Gastroesophageal sphincter (tissue), 4 donors: ENCODE measurements at regions not wholly inside any gene's neighbourhood (a gene's known extent, or its start where the extent isn't known, plus 50 kb on each side); places are given as distances from the start of the nearest gene placed in this dataset.

Source experiments
- ATAC-seq: fragments of 150-250 bp; one replicate; pipeline ENCODE4 v1.9.1; 2016; ENCODE audit warnings: mild to moderate bottlenecking, moderate library complexity
- H3K27ac ChIP-seq, 4 donors: fragments of 200-600 bp; sonication (generic) in 3 of 4; 1 replicate in 3 of 4; 2 replicates in 1 of 4; pipeline ENCODE4 v1.5.1; 2016 to 2019
- H3K27me3 ChIP-seq: fragments of 200-600 bp; sonication (generic); one replicate; pipeline ENCODE4 v1.5.1; 2019
- H3K36me3 ChIP-seq, 2 donors: fragments of 200-600 bp; sonication (generic); one replicate each; pipeline ENCODE4 v1.5.1; 2019; ENCODE audit warnings: control low read depth in 1 of 2
- H3K4me1 ChIP-seq, 3 donors: fragments of 200-600 bp; sonication (generic); 1 replicate in 2 of 3; 2 replicates in 1 of 3; pipeline ENCODE4 v1.5.1; 2016 to 2019; ENCODE audit warnings: control low read depth in 2 of 3
- H3K4me3 ChIP-seq, 2 donors: fragments of 200-600 bp; sonication (generic); one replicate each; pipeline ENCODE4 v1.5.1; 2019; ENCODE audit warnings: mild to moderate bottlenecking in 1 of 2, moderate library complexity in 1 of 2
- H3K9me3 ChIP-seq, 3 donors: fragments of 200-600 bp; sonication (generic); one replicate each; pipeline ENCODE4 v1.5.1; 2017 to 2019; ENCODE audit warnings: control low read depth in 2 of 3
- EP300 ChIP-seq: sonication (generic); formaldehyde crosslinking; IDR thresholded peaks from one replicate; pipeline ENCODE4 v1.6.1; 2017; ENCODE audit warnings: antibody characterized with exemption, mild to moderate bottlenecking
- POLR2A ChIP-seq, 2 donors: fragments of 450-650 bp; IDR thresholded peaks; one replicate each; pipeline ENCODE4 v1.6.1; 2017; ENCODE audit warnings: antibody characterized with exemption in 2 of 2, mild to moderate bottlenecking in 2 of 2, moderate library complexity in 1 of 2
- POLR2AphosphoS5 ChIP-seq: sonication (generic); formaldehyde crosslinking; IDR thresholded peaks from one replicate; pipeline ENCODE4 v1.6.1; 2017; ENCODE audit warnings: antibody characterized with exemption
- WGBS, 2 donors: methylation state at CpG; one replicate each; pipeline ENCODE4 v1.1.5; 2018; ENCODE audit warnings: low coverage in 1 of 2; 5-methylcytosine and 5-hydroxymethylcytosine counted together
- TF ChIP-seq, protein P1 (sequence below), 4 experiments: fragments of 200-600 bp in 2 of 4; fragments of 450-650 bp in 2 of 4; sonication (generic) in 1 of 4; IDR thresholded peaks; one replicate each; pipeline ENCODE4 v1.5.1; 2017 to 2019; ENCODE audit warnings: antibody characterized with exemption in 4 of 4, mild to moderate bottlenecking in 2 of 4, moderate library complexity in 2 of 4

DNA sequence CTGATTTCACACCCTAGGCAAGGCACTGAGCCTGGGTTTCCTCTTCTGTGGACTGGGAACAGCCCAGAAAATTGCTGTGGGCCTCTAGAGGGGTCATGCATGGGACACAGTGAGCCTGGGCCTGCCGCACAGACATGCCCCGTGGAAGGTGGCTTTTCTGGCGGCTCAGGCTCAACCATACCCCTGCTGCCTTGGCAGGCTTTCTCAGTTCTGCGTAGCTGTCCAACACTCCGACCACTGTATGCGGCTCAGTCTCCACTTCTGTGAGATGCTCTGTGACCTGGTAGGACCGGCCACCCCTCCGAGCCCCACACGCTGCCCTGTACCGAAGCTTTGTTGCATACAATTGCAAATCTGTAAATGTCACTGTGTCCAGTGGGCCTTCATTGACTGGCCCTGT lies 126.3 kb downstream of the UQCRFS1 start:
- TF ChIP-seq POLR2AphosphoS5 (no peak), EP300 (no peak), POLR2A (IDR thresholded peaks at IDR 0.05) (no peak)
- TF ChIP-seq, protein P1, sequence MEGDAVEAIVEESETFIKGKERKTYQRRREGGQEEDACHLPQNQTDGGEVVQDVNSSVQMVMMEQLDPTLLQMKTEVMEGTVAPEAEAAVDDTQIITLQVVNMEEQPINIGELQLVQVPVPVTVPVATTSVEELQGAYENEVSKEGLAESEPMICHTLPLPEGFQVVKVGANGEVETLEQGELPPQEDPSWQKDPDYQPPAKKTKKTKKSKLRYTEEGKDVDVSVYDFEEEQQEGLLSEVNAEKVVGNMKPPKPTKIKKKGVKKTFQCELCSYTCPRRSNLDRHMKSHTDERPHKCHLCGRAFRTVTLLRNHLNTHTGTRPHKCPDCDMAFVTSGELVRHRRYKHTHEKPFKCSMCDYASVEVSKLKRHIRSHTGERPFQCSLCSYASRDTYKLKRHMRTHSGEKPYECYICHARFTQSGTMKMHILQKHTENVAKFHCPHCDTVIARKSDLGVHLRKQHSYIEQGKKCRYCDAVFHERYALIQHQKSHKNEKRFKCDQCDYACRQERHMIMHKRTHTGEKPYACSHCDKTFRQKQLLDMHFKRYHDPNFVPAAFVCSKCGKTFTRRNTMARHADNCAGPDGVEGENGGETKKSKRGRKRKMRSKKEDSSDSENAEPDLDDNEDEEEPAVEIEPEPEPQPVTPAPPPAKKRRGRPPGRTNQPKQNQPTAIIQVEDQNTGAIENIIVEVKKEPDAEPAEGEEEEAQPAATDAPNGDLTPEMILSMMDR (IDR thresholded peaks at IDR 0.05), result no peak
- Histone ChIP-seq H3K9me3 (no peaks in the 10 kb centered on the region), H3K27me3 (peaks cover 34% of the 10 kb centered on the region), H3K4me1 (no peaks in the 10 kb centered on the region), H3K36me3 (no peaks in the 10 kb centered on the region), H3K27ac (no peak overlapping the region), H3K4me3 (no peak overlapping the region)
- no peak for ATAC-seq
- WGBS, 2 donors, result 94 to 100% methylated on average over 2 to 6 of the region's 10 CpGs

DNA sequence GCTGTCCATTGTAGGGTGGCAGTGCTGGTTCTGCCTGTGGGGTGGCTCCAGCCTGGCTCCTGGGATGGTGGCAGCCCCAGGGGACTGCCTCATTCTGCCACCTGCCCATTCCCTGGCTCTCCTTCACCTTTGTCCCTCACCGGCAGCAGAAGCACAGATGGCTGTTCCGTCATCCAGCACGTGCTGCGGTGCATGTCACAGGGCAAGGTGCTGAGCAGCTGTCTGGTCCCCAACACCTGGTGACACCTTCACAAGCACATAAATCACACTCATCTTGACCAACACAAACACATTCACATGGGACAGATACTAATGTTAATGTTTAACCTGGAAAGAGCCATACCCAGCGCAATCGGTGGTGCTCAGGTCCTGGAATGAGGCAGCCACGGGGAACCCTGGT lies 126.8 kb downstream of the UQCRFS1 start:
- Histone ChIP-seq H3K36me3 (no peaks in the 10 kb centered on the region), H3K27me3 (peaks cover 39% of the 10 kb centered on the region), H3K4me3 (no peak overlapping the region), H3K4me1 (no peaks in the 10 kb centered on the region), H3K27ac (no peak overlapping the region), H3K9me3 (no peaks in the 10 kb centered on the region)
- 93% methylated on average over 3 to 5 of the region's 7 CpGs for WGBS, 2 donors
- TF ChIP-seq EP300 (no peak), POLR2AphosphoS5 (no peak), POLR2A (IDR thresholded peaks at IDR 0.05) (no peak)
- TF ChIP-seq, protein P1 (IDR thresholded peaks at IDR 0.05), result no peak
- no peak for ATAC-seq

DNA sequence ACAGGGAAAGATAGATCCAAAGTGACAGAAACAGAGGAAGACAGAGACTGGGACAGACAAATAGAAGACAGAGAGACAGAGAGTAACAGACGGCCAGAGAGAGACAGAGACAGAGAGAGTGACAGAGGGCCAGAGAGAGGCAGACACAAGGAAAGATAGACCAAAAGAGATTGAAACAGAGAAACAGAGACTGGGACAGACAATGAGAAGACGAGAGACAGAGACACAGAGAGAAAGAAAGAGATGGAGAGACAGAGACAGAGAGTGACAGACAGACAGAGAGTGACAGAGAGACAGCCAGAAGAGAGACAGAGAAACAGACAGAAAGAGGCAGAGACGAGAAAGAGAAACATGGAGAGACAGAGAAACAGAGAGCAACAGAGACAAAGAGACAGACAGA lies 127.3 kb downstream of the UQCRFS1 start:
- TF ChIP-seq, protein P1 (IDR thresholded peaks at IDR 0.05), result no peak
- TF ChIP-seq POLR2A (IDR thresholded peaks at IDR 0.05) (no peak), POLR2AphosphoS5 (no peak), EP300 (no peak)
- Histone ChIP-seq H3K4me3 (no peak overlapping the region), H3K27me3 (peaks cover 44% of the 10 kb centered on the region), H3K9me3 (no peaks in the 10 kb centered on the region), H3K36me3 (no peaks in the 10 kb centered on the region), H3K4me1 (no peaks in the 10 kb centered on the region), H3K27ac (no peak overlapping the region)
- ATAC-seq, result no peak
- WGBS, 2 donors, result 62 to 69% methylated on average over 3 of the region's 3 CpGs

DNA sequence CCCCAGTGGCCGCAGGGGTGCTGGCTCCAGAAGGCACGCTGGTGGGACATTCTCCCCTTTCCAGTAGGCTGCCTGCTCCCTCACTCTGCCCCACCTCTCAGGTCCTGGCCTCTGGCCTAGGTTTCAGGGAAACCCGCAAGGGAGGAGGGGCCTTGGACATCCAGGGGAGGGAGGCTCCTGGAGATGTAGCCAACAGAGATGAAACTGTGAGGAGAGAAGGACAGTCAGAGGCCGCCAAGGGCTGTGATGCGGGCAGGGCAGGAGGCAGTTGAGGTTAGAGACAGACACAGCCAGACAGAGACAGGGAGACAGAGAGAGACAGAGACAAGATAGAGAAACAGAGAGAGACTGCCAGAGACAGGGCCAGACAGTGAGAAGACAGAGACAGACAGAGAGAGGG lies 127.7 kb downstream of the UQCRFS1 start:
- no peak overlapping the region for H3K4me3 ChIP-seq
- no peaks in the 10 kb centered on the region for H3K4me1 ChIP-seq
- H3K36me3 ChIP-seq, result no peaks in the 10 kb centered on the region
- peaks cover 45% of the 10 kb centered on the region for H3K27me3 ChIP-seq
- no peak overlapping the region for H3K27ac ChIP-seq
- H3K9me3 ChIP-seq, result no peaks in the 10 kb centered on the region
- WGBS, 2 donors, result 57 to 71% methylated on average over 2 of the region's 5 CpGs
- peak; percentile 48 for ATAC-seq
- TF ChIP-seq POLR2A (IDR thresholded peaks at IDR 0.05) (no peak), POLR2AphosphoS5 (no peak), EP300 (no peak)
- TF ChIP-seq, protein P1 (IDR thresholded peaks at IDR 0.05), result no peak

DNA sequence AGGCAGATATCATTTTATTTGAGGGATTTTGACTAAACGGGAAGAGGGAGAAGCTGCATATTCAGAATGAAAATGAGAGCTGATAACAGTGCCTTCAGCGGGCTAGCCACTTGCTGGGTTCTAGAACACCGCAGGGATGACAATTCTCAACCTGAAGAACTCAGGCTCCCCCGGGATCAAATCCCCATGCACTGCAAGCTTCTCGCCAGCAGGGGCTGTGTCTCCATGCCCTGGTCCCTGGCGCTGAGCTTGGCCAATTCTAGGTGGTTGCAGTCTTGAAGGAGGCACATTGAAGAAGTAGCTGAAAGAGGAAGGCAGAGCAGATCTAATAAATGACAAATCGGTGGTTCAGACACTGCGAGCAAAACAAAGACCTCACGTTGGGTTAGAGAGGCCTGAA lies 128.7 kb downstream of the UQCRFS1 start:
- H3K4me3 ChIP-seq, result no peak overlapping the region
- H3K9me3 ChIP-seq, result no peaks in the 10 kb centered on the region
- no peak overlapping the region for H3K27ac ChIP-seq
- H3K36me3 ChIP-seq, result no peaks in the 10 kb centered on the region
- no peak for ATAC-seq
- WGBS, 2 donors, result 20 to 59% methylated on average over 1 to 8 of the region's 9 CpGs
- TF ChIP-seq POLR2A (IDR thresholded peaks at IDR 0.05), result no peak
- no peak for TF ChIP-seq EP300
- TF ChIP-seq POLR2AphosphoS5, result no peak
- TF ChIP-seq, protein P1 (IDR thresholded peaks at IDR 0.05), result no peak
- H3K27me3 ChIP-seq, result peaks cover 45% of the 10 kb centered on the region
- H3K4me1 ChIP-seq, result no peaks in the 10 kb centered on the region
